ENCODE measurements at regions not wholly inside any gene's neighbourhood (a gene's known extent, or its start where the extent isn't known, plus 50 kb on each side); places are given as distances from the start of the nearest gene placed in this dataset.

DNA sequence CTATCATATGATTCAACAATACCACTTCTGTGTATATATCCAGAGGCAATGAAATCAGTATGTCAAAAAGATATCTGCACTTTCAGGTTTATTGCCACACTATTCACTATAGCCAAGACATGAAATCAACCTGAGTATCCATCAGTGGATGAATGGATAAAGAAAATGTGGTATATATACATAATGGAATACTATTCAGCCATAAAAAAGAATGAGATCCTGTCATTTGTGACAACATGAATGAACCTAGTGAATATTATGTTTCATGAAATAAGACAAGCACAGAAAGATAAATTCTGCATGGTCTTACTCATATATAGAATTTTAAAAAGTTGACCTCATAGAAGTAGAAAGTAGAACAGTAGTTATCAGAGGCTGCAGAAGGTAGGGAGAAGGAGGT lies 281.1 kb downstream of the BAMBI start:
- no peak for DNase-seq

DNA sequence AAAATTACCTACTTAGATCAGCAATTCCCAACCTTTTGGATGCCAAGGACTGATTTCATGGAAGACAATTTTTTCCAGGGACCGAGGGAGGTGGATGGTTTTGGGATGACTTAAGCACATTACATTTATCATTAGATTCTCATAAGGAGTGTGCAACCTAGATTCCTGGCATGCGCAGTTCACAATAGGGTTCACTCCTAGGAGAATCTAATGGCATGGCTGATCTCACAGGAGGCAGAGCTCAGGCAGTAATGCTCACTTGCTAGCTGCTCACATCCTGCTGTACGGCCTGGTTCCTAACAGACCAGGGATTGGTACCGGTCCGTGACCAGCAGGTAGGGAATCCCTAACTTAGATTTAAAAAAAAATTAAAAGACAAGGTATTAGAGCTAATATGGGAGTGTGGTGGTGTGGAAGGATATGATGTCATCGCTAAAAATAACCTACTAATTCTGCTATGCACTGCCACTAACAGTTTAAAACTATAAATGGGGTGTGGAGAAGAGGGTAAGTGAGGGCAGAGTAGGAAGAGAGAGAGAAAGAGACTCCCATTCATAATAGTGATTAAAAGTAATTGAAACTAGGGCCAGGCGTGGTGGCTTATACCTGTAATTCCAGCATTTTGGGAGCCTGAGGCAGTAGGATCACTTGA lies 282.7 kb downstream of the BAMBI start:
- DNase-seq = no peak

DNA sequence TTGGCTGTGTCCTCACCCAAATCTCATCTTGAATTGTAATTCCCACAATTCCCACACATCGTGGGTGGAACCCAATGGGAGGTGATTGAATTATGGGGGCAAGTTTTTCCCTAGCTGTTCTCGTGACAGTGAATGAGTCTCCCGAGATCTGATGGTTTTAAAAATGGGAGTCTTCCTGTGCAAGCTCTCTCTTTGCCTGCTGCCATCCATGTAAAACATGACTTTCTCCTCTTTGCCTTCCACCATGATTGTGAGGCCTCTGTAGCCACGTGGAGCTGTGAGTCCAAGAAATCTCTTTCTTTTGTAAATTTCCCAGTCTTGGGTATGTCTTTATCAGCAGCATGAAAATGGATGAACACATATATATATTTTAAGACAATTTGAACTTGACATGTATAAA lies 285.4 kb downstream of the BAMBI start:
- no peak for DNase-seq

DNA sequence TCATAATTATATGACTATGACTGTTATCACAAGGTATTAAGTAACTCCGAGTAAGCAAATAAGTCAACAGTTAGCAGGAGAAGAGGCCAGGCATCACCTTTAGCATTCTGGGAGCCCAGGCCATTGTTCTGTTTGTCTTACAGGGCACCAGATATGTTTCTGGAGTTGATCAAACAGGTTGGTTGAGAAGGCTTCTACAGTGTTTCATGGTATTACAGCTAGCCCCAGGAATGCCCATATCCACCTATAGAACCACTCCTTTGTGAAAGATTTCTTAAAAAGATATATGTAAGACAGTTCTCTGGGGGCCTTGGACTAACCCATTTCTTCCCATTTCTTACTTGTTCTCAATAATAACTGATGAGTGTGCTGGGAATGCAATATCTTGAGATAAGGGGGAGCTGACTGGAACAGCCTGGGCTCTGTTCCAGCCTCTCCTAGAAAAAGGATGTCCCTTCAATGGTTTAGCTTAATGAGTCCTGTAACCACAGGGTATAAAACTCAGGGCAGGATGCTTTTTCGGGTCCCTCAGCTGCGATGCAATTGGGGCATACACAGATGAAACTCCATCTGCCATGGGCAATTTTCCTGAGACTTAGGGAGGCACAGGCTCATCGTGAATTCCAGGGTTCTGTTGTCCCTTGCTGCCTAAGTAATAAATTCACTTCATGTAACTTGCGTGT lies 286.4 kb downstream of the BAMBI start:
- DNase-seq = no peak

DNA sequence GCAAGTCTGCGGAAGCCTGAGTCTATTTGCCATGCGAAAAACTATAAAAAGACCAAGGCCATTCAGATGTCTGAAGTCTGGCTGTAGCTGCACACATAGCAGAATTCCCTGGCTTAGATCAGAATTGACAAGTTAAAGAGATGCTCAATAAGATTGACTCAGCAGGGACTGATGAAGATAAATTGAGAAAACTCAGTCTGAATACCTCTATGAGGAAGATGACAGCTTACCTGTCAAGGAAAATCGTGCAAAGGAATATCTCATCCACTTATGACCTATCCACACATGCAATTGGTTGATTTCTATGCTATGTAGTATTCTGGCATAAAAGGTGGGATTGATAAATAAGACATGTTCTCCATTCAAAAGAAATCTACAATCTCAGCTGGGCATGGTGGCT lies 288.6 kb downstream of the BAMBI start:
- DNase-seq = no peak

DNA sequence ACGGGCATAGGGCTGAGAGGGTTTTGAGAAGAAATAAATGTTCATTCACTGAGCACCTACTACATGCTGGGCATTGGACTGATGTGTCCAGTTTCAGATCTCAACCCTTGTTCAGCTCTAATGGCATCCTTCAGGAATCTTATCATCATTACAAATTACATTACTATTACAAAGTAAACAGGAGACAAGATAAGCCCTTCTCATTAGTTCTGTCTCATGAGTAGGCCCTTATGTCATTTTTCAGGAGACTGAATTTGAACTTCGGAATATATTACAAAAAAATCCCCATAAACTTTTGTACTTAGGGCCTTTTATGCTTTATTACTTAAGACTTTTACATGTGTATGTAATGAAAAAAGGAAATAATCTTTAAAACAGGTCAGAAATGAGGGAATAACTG lies 289.7 kb downstream of the BAMBI start:
- no peak for DNase-seq

DNA sequence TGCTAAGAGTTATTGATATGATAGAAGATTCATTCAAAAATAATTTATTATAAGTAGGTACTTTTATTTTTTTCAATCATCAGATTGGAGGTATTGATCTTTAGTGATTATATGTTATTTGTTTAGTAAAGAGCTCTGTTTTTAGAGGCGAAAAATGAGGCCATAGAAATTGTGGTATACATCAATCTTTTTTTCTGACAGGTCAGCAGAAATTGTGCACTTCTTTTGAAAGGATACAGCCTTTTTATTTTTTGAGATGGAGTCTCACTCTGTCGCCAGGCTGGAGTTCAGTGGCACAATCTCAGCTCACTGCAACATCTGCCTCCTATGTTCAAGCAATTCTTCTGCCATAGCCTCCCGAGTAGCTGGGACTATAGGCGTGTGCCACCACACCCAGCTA lies 292.1 kb downstream of the BAMBI start:
- no peak for DNase-seq

DNA sequence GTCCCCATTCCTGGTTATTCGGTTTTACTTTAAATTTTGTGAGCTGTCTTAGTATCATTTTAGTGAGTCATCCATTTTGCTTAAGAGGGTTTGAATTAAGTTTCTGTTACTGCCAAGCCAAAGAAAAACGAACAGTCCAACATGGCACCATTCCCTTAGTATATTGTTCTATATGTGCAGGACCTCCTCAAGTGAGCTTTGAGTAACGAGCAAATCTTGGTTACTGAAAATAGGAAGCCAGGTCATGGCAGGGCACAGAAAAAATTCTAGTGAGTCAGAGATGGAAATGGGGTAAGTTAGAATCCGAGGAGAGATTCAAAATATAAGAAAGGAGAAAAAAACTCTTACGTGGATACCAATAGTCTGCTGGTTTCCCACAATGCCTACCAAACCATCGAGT lies 292.9 kb downstream of the BAMBI start:
- DNase-seq = no peak

DNA sequence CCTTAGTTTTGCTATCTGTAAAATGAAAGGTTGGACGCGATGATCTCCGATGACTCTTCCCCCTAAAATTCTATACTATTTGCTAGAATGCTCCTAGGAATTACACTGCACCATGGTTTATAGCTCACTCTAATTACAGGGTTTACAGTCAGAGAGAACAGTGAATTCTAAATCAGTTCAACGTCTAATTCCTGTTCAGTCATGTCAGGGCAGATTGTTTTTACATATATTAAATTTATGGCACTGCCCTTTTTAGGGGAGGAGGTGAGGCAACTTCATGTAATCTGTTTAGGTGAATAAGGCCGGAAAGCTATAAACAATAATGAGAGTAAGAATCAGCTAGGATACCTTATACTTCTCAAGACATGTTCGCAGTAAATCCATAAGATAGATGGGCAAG lies 293.9 kb downstream of the BAMBI start:
- DNase-seq = no peak

DNA sequence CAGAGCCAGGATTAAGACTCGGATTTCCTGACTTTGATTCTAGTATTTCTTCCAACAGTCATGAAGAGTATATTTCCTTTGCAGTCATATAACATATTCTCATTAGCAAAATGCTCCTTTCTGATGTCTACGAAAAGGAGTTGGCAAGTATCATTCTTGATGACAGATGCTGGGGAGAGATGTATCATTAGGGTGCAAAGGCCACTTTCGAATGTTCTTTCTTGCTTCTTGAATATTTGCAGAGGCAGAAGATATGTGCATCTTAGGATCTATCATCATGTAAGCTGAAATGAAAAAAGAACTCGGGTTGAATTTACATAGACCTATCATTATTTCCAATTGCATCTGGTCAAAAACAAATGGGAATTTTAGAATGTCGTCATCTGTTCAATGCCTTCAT lies 294.4 kb downstream of the BAMBI start:
- DNase-seq = no peak

DNA sequence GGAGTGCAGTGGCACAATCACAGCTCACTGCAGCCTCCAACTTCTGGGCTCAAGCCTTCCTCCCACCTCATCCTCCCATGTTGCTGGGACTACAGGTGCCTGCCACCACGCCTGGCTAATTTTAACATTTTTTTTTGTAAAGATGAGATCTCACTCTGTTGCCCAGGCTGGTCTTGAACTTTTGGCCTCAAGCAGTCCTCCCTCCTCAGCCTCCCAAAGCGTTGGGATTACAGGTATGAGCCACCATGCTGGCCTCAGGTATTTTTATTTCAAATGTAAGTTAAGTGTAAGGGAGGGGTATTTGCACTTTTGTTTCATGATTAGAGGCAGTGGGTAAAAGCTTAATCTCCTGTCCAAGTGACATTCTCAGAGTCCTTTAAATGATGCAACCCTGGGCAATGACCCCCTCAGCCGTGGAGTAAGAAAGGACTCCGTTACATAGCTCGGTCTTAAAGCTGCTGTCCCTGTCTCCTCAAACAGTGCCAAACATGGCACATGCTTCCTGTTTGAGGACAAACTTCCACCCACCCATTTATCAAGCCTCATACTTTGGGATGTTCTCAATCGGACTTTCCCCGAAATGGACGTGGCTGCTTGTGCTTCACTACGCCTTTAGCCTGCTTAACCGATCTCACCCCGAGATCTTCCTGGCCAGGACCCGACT lies 296.1 kb downstream of the BAMBI start:
- no peak for DNase-seq

DNA sequence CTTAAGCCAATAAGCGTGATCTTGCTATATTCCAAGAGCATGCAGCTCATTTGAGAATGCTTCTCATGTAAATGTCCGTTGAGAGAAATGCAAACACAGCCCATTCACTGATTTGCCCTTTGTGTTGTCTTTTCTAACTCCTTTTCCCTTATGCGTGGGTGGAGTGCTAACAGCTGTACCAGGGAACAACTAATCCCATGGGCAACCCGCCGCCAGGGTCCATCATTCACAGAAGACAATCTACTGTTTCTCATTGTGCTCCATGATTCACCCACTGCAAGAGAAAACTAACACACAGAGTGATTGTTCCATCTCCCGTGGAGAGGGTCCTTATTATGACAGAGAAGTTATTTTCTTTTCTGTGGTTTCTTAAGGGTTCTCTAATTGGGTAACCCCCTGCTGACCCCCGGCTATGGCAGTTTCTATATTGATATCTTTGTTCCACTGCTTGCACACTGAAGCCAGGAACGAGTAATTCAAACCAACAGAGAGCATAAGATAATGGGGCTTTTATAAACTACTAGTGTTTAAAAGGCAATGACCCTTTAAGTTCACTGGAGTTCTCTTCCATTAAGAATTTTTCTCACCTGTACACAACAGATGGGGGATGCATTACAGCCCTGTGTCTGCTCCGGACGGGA lies 298.7 kb downstream of the BAMBI start:
- peak in 16 of 51 donors; percentile 1 to 38 (median 8) for DNase-seq

DNA sequence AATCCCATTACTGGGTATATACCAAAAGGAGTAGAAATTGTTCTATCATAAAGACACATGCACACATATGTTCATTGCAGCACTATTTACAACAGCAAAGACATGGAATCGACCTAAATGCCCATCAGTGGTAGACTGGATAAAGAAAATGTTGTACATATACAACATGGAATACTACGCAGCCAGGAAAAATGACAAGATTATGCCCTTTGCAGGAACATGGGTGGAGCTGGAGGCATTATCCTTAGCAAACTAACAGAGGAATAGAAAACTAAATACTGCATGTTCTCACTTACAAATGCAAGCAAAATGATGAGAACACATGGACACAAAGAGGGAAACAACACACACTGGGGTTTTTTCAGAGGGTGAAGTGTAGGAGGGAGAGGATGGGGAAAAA lies 300.2 kb downstream of the BAMBI start:
- DNase-seq = no peak

DNA sequence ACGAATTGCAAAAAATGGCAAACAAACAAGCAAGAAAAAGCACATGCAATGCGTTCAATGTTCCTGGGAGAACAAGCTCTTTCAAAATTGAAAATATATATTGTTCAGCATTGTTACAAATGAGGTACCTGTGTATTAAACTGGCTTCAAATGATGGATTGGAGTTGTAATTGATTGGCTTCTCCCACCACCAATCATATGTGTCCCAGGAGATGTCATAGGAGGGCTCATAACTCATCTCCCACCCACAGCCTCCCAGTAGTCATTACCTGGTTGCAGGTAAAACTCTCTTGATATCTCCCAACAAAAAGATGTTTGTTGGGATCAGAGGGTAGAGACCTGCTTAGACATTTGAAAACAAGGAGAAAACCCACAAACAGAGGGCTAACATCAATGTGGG lies 302.9 kb downstream of the BAMBI start:
- no peak for DNase-seq

DNA sequence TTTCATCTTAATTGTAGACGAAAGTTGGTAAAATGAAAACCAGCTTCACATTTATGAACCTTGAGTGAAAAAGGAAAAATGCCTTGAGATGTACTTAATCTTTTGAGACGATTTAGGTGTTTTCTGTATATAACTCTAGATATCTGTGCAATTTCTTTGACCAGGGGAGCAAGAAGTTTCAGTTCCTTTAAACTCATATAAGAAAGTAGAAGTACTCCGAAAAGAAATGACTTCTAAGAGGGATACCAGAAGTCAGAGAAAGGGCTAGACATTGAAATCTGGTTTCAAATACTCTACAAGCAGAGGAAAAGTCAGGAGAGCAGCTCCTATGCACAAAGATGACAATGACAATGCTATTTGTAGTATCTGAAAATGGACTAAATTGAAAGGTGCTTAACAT lies 303.7 kb downstream of the BAMBI start:
- no peak for DNase-seq

DNA sequence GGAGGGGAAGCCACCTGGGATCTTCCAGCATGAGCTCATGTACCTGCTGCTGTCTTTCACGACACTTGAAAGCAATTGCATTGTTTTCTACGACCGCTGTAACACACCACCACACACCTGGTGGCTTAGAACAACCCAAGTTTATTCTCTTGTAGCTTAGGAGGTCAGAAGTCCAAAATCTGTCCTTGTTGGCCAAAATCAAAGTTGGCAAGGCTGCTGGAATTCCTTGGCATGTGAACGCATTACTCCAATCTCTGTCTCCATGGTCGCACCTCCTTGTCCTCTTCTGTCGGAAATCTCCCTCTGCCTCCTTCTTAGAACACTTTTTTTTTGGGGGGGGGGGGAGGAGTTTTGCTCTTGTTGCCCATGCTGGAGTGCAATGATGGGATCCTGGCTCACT lies 305.7 kb downstream of the BAMBI start:
- no peak for DNase-seq

DNA sequence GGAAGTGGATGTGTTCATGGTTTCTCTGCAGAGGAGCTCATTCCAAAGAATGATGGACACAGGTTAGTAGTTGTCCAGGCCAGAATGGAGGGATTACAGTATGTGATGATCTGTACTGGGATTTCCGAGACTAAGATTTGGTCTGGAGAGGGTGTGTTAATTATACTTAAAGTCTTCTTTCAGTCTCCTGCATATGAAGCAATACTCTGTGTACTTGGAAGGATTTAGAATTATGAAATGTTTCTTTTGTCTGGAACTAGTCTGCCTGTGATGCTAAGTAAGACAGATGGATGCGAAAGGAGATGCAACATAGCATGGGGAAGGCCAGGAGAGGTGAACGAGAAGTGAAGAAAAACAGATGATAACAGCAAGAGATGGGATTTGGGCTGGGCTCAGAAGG lies 305.1 kb upstream of the LYZL1 start:
- no peak for DNase-seq

DNA sequence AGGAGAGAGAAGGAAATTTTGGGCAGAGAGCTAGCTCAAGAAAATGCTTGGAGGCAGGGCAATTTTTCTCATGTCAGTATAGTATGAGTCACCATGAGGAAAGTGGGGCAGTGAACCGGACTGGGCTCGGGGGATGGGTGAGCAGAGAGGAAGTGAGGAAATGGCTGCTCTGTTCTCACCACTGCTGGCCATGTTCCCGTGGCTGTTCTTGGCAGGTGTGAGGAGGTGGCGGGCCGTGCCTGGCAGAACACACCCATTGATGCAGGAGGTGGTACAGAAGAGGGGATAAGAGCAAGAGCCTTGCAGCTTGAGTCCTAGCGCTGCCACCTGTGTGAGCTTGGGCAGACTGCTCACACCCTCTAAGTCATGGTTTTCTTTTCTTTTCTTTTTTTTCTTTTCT lies 304.4 kb upstream of the LYZL1 start:
- DNase-seq = peak in 22 of 51 donors; percentile 4 to 82 (median 22)

DNA sequence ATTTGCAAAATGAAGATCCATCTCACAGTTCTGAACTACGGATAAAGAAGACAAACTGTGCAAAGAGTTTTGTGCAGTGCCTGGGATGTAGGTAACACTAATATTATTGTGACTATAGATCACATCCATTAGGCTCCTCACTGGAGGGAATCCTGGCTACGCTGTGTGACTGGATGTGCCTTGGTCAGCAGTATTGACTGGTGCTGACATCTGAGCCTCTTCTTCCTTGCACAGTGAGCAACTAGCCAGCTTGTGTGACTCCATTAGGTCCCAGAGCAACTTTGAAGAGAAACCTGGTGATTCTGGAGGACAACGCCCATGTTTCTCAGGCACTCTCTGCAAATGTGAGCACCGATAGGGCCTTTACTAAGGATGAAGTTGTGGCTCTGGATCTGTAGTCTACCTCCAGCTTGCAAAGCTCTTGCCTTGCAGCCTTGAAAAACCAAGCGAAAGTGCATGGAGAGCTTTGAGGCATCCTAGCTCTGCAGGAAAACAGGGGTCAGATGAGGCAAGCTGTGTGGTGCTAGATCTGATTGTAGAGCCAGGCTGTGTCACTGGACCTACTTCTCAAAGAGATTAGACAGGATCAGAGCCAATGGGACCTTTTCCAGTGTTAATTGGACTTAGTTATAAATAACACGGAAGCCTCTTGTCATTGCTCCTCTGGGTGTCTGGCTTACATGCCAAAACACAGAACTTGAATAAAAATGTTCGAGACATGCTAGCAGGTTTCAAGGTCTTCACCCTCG lies 303.6 kb upstream of the LYZL1 start:
- no peak for DNase-seq

DNA sequence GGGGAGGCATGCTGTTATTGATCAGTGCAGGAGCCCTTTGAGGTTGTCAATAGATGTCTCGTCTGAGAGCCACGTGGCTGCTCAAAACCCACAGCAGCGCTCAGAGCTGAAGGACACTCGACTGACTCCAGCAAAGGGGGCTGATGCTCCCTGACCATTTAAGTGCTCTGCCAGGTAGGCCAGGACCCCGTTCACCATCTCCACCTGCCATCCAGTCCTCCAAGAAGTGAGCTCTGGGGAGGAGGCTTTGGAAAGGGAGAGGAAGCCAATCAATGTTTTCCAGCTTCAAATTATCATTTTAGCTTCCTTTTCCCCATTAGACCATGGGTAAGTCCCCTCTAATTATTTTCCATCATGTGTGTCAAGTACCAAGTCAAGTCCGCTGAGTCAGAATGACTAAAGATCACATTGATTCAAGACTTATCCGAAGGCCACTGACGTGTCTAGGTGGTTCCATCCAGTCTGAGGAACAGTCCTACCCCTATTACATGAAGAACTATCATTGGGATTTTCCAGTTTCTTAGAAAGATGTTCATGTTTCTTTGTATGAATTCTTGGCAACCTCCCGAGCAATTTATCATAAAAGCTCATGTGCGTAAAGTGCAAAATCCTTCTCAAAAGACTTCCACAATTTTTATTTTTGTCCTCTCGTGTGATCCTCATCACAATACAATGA lies 302.6 kb upstream of the LYZL1 start:
- DNase-seq = no peak

DNA sequence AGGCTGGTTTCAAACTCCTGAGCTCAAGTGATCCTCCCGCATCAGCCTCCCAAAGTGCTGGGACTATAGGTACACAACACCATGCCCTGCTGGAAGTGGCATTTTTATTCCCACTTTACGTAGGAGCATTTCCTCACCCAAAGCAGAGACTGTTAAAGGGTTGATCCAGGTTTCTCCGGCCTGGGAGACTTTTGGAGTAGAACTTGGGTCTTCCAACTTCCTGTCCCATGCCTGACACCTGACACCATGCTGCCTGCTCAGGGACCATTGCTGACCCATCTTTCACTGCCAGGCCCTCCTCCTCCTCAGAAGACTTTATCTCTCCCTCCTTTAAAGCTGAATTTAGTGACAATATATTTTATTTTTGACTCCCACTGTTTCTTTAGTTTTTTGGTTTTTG lies 302.0 kb upstream of the LYZL1 start:
- DNase-seq = no peak
